Esophagus squamous epithelium (tissue), 4 donors: ENCODE measurements at regions not wholly inside any gene's neighbourhood (a gene's known extent, or its start where the extent isn't known, plus 50 kb on each side); places are given as distances from the start of the nearest gene placed in this dataset.

Source experiments
- POLR2A ChIP-seq, 4 donors: fragments of 450-650 bp; IDR thresholded peaks; one replicate each; pipeline ENCODE4 v1.6.1; 2017; ENCODE audit warnings: antibody characterized with exemption in 4 of 4, mild to moderate bottlenecking in 4 of 4, moderate library complexity in 3 of 4
- TF ChIP-seq, protein P1 (sequence below), 6 experiments: fragments of 450-650 bp in 4 of 6; fragments of 200-600 bp in 2 of 6; sonication (generic) in 2 of 6; IDR thresholded peaks; one replicate each; pipeline ENCODE4 v1.5.1; 2016 to 2019; ENCODE audit warnings: antibody characterized with exemption in 6 of 6, mild to moderate bottlenecking in 4 of 6, moderate library complexity in 4 of 6

DNA sequence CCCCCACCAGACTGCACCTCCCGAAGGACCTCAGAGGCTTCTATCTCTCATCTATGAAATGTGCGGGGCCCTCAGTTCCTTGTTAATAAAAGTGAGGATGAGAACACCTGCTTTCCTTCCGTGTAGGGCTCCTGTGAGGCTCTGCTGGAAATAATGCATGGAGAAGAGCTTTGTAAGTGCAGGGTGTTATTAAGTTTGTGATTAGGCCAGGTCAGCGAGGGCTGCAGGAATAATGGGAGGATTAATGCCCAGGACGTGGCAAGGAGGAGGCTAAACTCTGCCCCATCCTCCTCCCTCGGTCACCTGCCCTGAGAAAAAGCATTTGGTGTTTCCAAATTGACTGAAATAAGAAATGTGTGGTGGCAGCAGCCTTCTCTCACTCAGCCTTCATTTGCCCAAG lies 83.5 kb upstream of the HSPA9 start:
- TF ChIP-seq, protein P1, sequence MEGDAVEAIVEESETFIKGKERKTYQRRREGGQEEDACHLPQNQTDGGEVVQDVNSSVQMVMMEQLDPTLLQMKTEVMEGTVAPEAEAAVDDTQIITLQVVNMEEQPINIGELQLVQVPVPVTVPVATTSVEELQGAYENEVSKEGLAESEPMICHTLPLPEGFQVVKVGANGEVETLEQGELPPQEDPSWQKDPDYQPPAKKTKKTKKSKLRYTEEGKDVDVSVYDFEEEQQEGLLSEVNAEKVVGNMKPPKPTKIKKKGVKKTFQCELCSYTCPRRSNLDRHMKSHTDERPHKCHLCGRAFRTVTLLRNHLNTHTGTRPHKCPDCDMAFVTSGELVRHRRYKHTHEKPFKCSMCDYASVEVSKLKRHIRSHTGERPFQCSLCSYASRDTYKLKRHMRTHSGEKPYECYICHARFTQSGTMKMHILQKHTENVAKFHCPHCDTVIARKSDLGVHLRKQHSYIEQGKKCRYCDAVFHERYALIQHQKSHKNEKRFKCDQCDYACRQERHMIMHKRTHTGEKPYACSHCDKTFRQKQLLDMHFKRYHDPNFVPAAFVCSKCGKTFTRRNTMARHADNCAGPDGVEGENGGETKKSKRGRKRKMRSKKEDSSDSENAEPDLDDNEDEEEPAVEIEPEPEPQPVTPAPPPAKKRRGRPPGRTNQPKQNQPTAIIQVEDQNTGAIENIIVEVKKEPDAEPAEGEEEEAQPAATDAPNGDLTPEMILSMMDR (IDR thresholded peaks at IDR 0.05) = no peak
- no peak for TF ChIP-seq POLR2A (IDR thresholded peaks at IDR 0.05)
